AG04450 (cell line): ENCODE measurements at regions not wholly inside any gene's neighbourhood (a gene's known extent, or its start where the extent isn't known, plus 50 kb on each side); places are given as distances from the start of the nearest gene placed in this dataset.

Experiments used
- CTCF ChIA-PET: fragments of 300-600, 350-600 bp; formaldehyde crosslinking; extraction: SDS; loops from one replicate; lab custom pipeline; 2022; ENCODE audit warnings: antibody characterized with exemption, inconsistent platforms; lab: Charles Lee
- POLR2A ChIA-PET: fragments of 350-600 bp; formaldehyde crosslinking; extraction: SDS; loops from one replicate; lab custom pipeline; 2021; ENCODE audit warnings: antibody characterized with exemption, inconsistent platforms; lab: Yijun Ruan, JAX
- DNase-seq: peaks from one replicate; pipeline ENCODE4 v3.0.0-alpha.2; 2011; ENCODE audit warnings: low read depth, low spot score
- H3K27ac ChIP-seq: one replicate; pipeline ENCODE4 v1.5.1; 2012; ENCODE audit warnings: low read depth, low read length, control low read depth
- H3K27me3 ChIP-seq: one replicate; pipeline ENCODE4 v1.6.0; 2012; ENCODE audit warnings: low read length; ENCODE audit not compliant: control insufficient read depth, insufficient read depth
- H3K4me3 ChIP-seq: 2 replicates; pipeline ENCODE4 v1.5.1; 2011; ENCODE audit warnings: mild to moderate bottlenecking, low read depth, low read length, control low read depth
- H3K9me3 ChIP-seq: 2 replicates; pipeline ENCODE4 v1.5.1; 2012; ENCODE audit warnings: low read length; ENCODE audit not compliant: control insufficient read depth, insufficient read depth
- TF ChIP-seq, protein P1 (sequence below): IDR thresholded peaks from 2 replicates; pipeline ENCODE4 v1.5.1; 2011; ENCODE audit warnings: low read depth, low read length, control low read depth, inconsistent platforms

DNA sequence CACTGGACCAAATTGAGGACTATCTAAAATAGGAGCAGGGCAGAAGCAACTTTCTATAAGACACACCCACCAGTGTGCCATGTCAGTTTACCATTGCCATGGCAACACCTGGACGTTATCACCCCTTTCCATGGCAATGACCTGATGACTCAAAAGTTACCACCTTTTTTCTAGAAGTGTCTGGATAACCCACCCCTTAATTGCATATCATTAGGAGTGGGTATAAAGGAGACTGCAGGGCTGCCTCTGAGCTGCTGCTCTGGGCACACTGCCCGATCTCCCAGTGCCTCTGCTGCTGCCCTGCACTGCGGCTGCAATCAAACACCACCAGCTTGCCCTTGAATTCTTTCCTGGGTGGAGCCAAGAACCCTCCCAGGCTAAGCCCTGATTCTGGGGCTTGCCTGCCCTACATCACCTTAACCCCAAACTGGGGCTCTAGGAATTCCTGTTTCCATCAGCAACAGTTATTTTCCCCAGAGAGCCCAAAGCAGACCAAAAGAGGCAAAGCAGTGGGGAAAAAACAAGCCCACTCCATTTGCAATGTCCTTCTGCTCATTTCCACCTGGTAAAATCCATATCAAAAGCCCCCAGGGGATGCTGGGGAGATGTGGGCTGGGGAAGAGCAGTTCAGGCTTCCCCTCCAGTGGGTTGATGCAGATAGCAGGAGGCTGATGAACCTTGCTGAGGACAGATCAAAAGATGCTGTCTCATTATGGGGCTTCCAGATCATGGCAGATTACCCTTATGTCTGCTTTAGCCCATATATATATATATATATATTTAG lies 129.5 kb upstream of the NCOR2 start:
- no peak overlapping the region for H3K27ac ChIP-seq
- H3K4me3 ChIP-seq = no peak overlapping the region
- TF ChIP-seq, protein P1, sequence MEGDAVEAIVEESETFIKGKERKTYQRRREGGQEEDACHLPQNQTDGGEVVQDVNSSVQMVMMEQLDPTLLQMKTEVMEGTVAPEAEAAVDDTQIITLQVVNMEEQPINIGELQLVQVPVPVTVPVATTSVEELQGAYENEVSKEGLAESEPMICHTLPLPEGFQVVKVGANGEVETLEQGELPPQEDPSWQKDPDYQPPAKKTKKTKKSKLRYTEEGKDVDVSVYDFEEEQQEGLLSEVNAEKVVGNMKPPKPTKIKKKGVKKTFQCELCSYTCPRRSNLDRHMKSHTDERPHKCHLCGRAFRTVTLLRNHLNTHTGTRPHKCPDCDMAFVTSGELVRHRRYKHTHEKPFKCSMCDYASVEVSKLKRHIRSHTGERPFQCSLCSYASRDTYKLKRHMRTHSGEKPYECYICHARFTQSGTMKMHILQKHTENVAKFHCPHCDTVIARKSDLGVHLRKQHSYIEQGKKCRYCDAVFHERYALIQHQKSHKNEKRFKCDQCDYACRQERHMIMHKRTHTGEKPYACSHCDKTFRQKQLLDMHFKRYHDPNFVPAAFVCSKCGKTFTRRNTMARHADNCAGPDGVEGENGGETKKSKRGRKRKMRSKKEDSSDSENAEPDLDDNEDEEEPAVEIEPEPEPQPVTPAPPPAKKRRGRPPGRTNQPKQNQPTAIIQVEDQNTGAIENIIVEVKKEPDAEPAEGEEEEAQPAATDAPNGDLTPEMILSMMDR = no peak
- no peak for DNase-seq
- peaks cover 23% of the 10 kb centered on the region for H3K27me3 ChIP-seq
- ChIA-PET POLR2A (no interaction called here), CTCF (no interaction called here)
- H3K9me3 ChIP-seq = peaks cover 15% of the 10 kb centered on the region

DNA sequence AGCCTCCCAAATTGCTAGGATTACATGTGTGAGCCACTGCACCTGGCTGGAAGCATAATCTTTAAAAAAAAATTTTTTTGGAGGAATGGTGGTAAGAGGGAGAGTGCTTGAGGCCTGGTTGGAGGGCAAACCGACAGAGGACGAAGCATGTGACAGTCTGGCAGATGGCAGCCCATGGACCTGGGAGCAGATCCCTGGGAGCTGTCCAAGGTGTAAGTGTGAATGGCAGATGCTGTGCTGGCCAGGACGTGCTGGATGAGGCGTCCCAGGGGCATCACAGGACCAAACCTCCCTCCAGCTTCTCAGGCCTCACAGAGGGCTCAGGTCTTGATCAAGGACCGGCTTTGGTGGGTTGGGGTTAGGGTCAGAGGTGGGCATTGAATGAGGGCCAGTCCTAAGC lies 128.4 kb upstream of the NCOR2 start:
- Histone ChIP-seq H3K27ac (no peak overlapping the region), H3K9me3 (peaks cover 21% of the 10 kb centered on the region), H3K4me3 (no peak overlapping the region), H3K27me3 (peaks cover 26% of the 10 kb centered on the region)
- no peak for DNase-seq
- CTCF ChIA-PET = no interaction called here
- TF ChIP-seq, protein P1 = no peak
- POLR2A ChIA-PET = interaction anchor here (0.8 kb wide), 1 partner anchor 70 kb away, joined by 3 read pairs; no protein-coding TSS in a partner anchor

DNA sequence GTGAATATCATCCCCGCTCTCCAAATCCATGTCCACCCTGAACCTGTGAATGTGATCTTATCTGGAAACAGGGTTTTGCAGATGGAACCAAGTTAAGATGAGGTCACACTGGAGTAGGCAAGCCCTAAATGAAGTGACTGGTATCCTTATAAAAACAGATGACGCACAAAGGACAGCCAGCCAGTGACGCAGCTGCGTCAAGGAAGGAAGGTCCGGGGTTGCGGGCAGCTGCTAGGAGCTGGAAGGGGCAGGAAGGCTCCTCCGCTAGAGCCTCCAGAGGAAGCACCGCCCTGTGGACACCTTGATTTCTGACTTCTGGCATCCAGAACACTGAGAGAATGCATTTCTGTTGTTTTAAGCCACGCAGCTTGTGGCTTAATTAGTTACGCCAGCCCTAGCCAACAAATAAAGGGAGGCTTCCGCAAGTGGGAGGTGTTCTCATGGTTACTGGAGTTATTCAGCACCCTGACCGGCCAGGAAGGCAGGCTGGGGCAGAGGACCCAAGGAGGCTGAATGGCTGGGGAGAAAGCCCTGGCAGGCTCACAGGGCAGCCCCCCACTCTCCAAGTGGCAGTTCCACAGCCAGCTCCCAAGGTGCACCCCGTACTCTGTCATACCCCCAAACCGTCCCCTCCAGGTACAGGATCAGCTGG lies 127.6 kb upstream of the NCOR2 start:
- H3K9me3 ChIP-seq = peaks cover 21% of the 10 kb centered on the region
- ChIA-PET POLR2A (interaction anchor here (0.8 kb wide), 1 partner anchor 71 kb away, joined by 3 read pairs; no protein-coding TSS in a partner anchor), CTCF (interaction anchor here (1.9 kb wide), 1 partner anchor 14 kb away, joined by 8 read pairs; no protein-coding TSS in a partner anchor)
- TF ChIP-seq, protein P1 = no peak
- H3K27ac ChIP-seq = no peak overlapping the region
- no peak for DNase-seq
- H3K4me3 ChIP-seq = no peak overlapping the region
- peaks cover 22% of the 10 kb centered on the region for H3K27me3 ChIP-seq

DNA sequence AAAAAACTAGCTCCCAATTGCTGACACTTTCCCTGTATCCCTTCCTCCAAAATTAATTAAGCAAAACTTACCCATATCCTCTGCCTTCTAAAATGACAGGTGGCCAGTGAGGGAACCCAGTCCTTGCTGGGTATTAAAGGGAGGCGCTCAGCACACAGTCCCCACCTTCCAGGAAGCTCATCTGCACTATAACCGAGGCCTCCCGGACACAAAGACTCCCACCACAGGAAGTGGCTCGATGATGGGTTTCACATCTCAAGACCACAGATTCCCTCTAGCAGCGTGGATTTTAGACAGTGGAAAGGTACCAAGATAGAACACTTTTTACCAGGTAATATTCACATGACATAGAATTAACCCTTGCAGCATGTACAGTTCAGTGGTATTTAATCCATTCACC lies 126.8 kb upstream of the NCOR2 start:
- H3K27ac ChIP-seq = no peak overlapping the region
- no peak overlapping the region for H3K4me3 ChIP-seq
- TF ChIP-seq, protein P1 = no peak
- POLR2A ChIA-PET = no interaction called here
- peaks cover 24% of the 10 kb centered on the region for H3K9me3 ChIP-seq
- CTCF ChIA-PET = interaction anchor here (1.1 to 1.9 kb wide), 2 partner anchors 15 to 77 kb away, joined by 3 to 8 read pairs; no protein-coding TSS in a partner anchor
- DNase-seq = no peak
- H3K27me3 ChIP-seq = peaks cover 16% of the 10 kb centered on the region
